Fibroblast of lung (primary cell): ENCODE measurements at regions not wholly inside any gene's neighbourhood (a gene's known extent, or its start where the extent isn't known, plus 50 kb on each side); places are given as distances from the start of the nearest gene placed in this dataset.

Experiments used
- DNase-seq, 2 donors: peaks; one replicate each; pipeline versions ENCODE4 v3.0.0 to v3.0.0-alpha.2; 2010; ENCODE audit warnings: low read depth in 2 of 2
- H2AFZ ChIP-seq: 2 replicates; pipeline ENCODE4 v1.5.1; 2012; ENCODE audit warnings: low read length, control low read depth, inconsistent platforms
- H3K27ac ChIP-seq: 2 replicates; pipeline ENCODE4 v1.5.1; 2011; ENCODE audit warnings: low read length, control low read depth; ENCODE audit not compliant: insufficient read depth
- H3K27me3 ChIP-seq: 2 replicates; pipeline ENCODE4 v1.5.1; 2011; ENCODE audit warnings: mild to moderate bottlenecking, low read length; ENCODE audit not compliant: control insufficient read depth, insufficient read depth
- H3K36me3 ChIP-seq: 2 replicates; pipeline ENCODE4 v1.5.1; 2011; ENCODE audit warnings: low read length; ENCODE audit not compliant: control insufficient read depth, insufficient read depth
- H3K4me1 ChIP-seq: 2 replicates; pipeline ENCODE4 v1.5.1; 2011; ENCODE audit warnings: low read length; ENCODE audit not compliant: control insufficient read depth, insufficient read depth; ENCODE audit errors: extremely low read depth
- H3K4me2 ChIP-seq: 2 replicates; pipeline ENCODE4 v1.5.1; 2011; ENCODE audit warnings: low read length, control low read depth; ENCODE audit not compliant: insufficient read depth; ENCODE audit errors: extremely low read depth
- H3K4me3 ChIP-seq, 4 experiments: fragments of 200-600 bp in 1 of 4; sonication (generic) in 1 of 4; replicated peaks in 1 of 4; 2 replicates each; pipeline ENCODE4 v1.5.1; 2011 to 2016; ENCODE audit warnings: low read length in 4 of 4, low read depth in 3 of 4, mild to moderate bottlenecking in 3 of 4, control low read depth in 2 of 4, inconsistent platforms in 1 of 4, mixed read lengths in 1 of 4; ENCODE audit not compliant: insufficient read depth in 1 of 4; ENCODE audit errors: control extremely low read depth in 1 of 4
- H3K79me2 ChIP-seq: 2 replicates; pipeline ENCODE4 v1.5.1; 2012; ENCODE audit warnings: mild to moderate bottlenecking, low read length, inconsistent platforms; ENCODE audit not compliant: control insufficient read depth, insufficient read depth
- H3K9ac ChIP-seq: 2 replicates; pipeline ENCODE4 v1.5.1; 2011; ENCODE audit warnings: mild to moderate bottlenecking, low read length, control low read depth; ENCODE audit not compliant: insufficient read depth
- H3K9me3 ChIP-seq: 2 replicates; pipeline ENCODE4 v1.5.1; 2012; ENCODE audit warnings: low read depth, low read length; ENCODE audit not compliant: control insufficient read depth, insufficient read depth
- H4K20me1 ChIP-seq: 2 replicates; pipeline ENCODE4 v1.5.1; 2011; ENCODE audit warnings: low read length; ENCODE audit not compliant: control insufficient read depth, insufficient read depth; ENCODE audit errors: extremely low read depth
- CTCF ChIP-seq, 2 donors: IDR thresholded peaks in 1 of 2; conservative IDR thresholded peaks in 1 of 2; 1 replicate in 1 of 2; 2 replicates in 1 of 2; pipeline ENCODE4 v1.5.1; 2011 to 2012; ENCODE audit warnings: low read length in 2 of 2, control low read depth in 1 of 2, inconsistent platforms in 1 of 2, low read depth in 1 of 2, mild to moderate bottlenecking in 1 of 2
- EZH2 ChIP-seq: IDR thresholded peaks from 2 replicates; pipeline ENCODE4 v1.5.1; 2012; ENCODE audit warnings: low read length, control low read depth, mild to moderate bottlenecking; ENCODE audit errors: missing control alignments

- Histone ChIP-seq H3K4me3 (no peak overlapping the region), H3K4me2 (no peak overlapping the region), H3K4me1 (no peaks in the 10 kb centered on the region), H3K27ac (no peak overlapping the region), H2AFZ (no peak overlapping the region), H3K9me3 (no peaks in the 10 kb centered on the region), H3K27me3 (no peaks in the 10 kb centered on the region), H3K36me3 (no peaks in the 10 kb centered on the region), H4K20me1 (no peaks in the 10 kb centered on the region), H3K79me2 (no peaks in the 10 kb centered on the region), H3K9ac (no peak overlapping the region)
- TF ChIP-seq EZH2 (no peak), CTCF (conservative IDR thresholded peaks at IDR 0.05 in 1 of 2, IDR thresholded peaks at IDR 0.05 in 1 of 2; ENCODE audit: low read depth in 1 of 2, low read length in 2 of 2) (no peak)
- no peak for DNase-seq
Observed at GRCh38 chr1:96210054-96210453, 511.5 kb upstream of the PTBP2 start.

- no peak overlapping the region for H3K27ac ChIP-seq
- H3K4me3 ChIP-seq = no peak overlapping the region
- H3K4me2 ChIP-seq = no peak overlapping the region
- H3K9me3 ChIP-seq = no peaks in the 10 kb centered on the region
- no peaks in the 10 kb centered on the region for H4K20me1 ChIP-seq
- H3K36me3 ChIP-seq = no peaks in the 10 kb centered on the region
- H3K79me2 ChIP-seq = no peaks in the 10 kb centered on the region
- TF ChIP-seq EZH2 (no peak), CTCF (conservative IDR thresholded peaks at IDR 0.05 in 1 of 2, IDR thresholded peaks at IDR 0.05 in 1 of 2; ENCODE audit: low read depth in 1 of 2, low read length in 2 of 2) (no peak)
- H3K9ac ChIP-seq = no peak overlapping the region
- no peak overlapping the region for H2AFZ ChIP-seq
- no peaks in the 10 kb centered on the region for H3K27me3 ChIP-seq
- DNase-seq = no peak
- no peaks in the 10 kb centered on the region for H3K4me1 ChIP-seq
Observed at GRCh38 chr1:96211202-96211601, 510.4 kb upstream of the PTBP2 start.

DNA sequence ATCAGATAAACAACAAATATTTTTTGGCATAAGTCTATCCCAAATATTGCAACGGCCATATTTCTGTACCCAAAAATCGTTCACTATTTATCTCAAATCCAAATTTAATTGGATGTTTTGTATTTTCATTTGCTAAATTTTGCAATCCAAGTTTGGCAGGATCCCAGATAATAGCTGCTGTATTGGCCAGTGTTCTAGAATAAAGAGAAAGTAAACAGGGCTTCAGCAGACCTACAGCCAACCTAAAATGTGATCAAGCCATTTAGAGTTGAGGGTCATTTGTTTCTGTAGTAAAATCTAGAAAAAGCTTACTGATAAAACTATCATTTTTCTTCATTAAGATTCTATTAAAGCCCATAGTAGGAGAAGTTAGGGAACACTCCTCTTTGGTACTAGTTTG is 506.6 kb upstream of the PTBP2 start:
- Histone ChIP-seq H3K36me3 (no peaks in the 10 kb centered on the region), H3K9ac (no peak overlapping the region), H3K4me2 (no peak overlapping the region), H3K4me1 (no peaks in the 10 kb centered on the region), H2AFZ (no peak overlapping the region), H3K27me3 (no peaks in the 10 kb centered on the region), H3K4me3 (no peak overlapping the region), H3K27ac (no peak overlapping the region), H4K20me1 (no peaks in the 10 kb centered on the region), H3K9me3 (no peaks in the 10 kb centered on the region), H3K79me2 (no peaks in the 10 kb centered on the region)
- TF ChIP-seq CTCF (conservative IDR thresholded peaks at IDR 0.05 in 1 of 2, IDR thresholded peaks at IDR 0.05 in 1 of 2; ENCODE audit: low read depth in 1 of 2, low read length in 2 of 2) (no peak), EZH2 (no peak)
- DNase-seq = peak in 1 of 2 donors; percentile 51
